ENCODE measurements at regions not wholly inside any gene's neighbourhood (a gene's known extent, or its start where the extent isn't known, plus 50 kb on each side); places are given as distances from the start of the nearest gene placed in this dataset.

- no peak for TF ChIP-seq CTCF (conservative IDR thresholded peaks at IDR 0.05; ENCODE audit: low read depth, low read length)
- TF ChIP-seq MXI1 (IDR thresholded peaks at IDR 0.05; ENCODE audit: borderline replicate concordance, low read depth, low read length): no peak
- no peak for TF ChIP-seq SMC3 (IDR thresholded peaks at IDR 0.05; ENCODE audit: low read depth, low read length)
- no peak for TF ChIP-seq POLR2A (IDR thresholded peaks at IDR 0.05; ENCODE audit: low read depth, low read length)
- no peak for TF ChIP-seq RFX5 (IDR thresholded peaks at IDR 0.05; ENCODE audit: low read depth, low read length)
- TF ChIP-seq, protein P1, sequence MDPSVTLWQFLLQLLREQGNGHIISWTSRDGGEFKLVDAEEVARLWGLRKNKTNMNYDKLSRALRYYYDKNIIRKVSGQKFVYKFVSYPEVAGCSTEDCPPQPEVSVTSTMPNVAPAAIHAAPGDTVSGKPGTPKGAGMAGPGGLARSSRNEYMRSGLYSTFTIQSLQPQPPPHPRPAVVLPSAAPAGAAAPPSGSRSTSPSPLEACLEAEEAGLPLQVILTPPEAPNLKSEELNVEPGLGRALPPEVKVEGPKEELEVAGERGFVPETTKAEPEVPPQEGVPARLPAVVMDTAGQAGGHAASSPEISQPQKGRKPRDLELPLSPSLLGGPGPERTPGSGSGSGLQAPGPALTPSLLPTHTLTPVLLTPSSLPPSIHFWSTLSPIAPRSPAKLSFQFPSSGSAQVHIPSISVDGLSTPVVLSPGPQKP (IDR thresholded peaks at IDR 0.05; ENCODE audit: borderline replicate concordance, low read depth, low read length): no peak
- TF ChIP-seq NFE2L2 (IDR thresholded peaks at IDR 0.05; ENCODE audit: low read depth, low read length): no peak
Measured at GRCh38 chr1:147071142-147071541, 101.1 kb downstream of the PRKAB2 start.

Data from IMR-90 (cell line).